Esophagus muscularis mucosa (tissue), 4 donors: ENCODE measurements at regions not wholly inside any gene's neighbourhood (a gene's known extent, or its start where the extent isn't known, plus 50 kb on each side); places are given as distances from the start of the nearest gene placed in this dataset.

ENCODE experiments used
- CTCF ChIP-seq, 3 experiments: fragments of 200-600 bp in 2 of 3; fragments of 450-650 bp in 1 of 3; sonication (generic) in 2 of 3; IDR thresholded peaks; one replicate each; pipeline ENCODE4 v1.5.1; 2017 to 2019; ENCODE audit warnings: antibody characterized with exemption in 3 of 3, mild to moderate bottlenecking in 2 of 3, moderate library complexity in 1 of 3
- EP300 ChIP-seq: sonication (generic); formaldehyde crosslinking; IDR thresholded peaks from one replicate; pipeline ENCODE4 v1.6.1; 2017; ENCODE audit warnings: antibody characterized with exemption
- POLR2A ChIP-seq: fragments of 450-650 bp; IDR thresholded peaks from one replicate; pipeline ENCODE4 v1.6.1; 2017; ENCODE audit warnings: antibody characterized with exemption, moderate library complexity, mild to moderate bottlenecking, low read depth
- POLR2AphosphoS5 ChIP-seq, 2 donors: sonication (generic); formaldehyde crosslinking; IDR thresholded peaks; one replicate each; pipeline ENCODE4 v1.6.1; 2017; ENCODE audit warnings: antibody characterized with exemption in 2 of 2

- TF ChIP-seq CTCF (IDR thresholded peaks at IDR 0.05) (no peak), POLR2AphosphoS5 (IDR thresholded peaks at IDR 0.05) (no peak), POLR2A (no peak), EP300 (no peak)
These were observed 173.8 kb upstream of the AGR3 start for GRCh38 chr7:17055596-17055995.
